BLaER1 (cell line): ENCODE measurements at regions not wholly inside any gene's neighbourhood (a gene's known extent, or its start where the extent isn't known, plus 50 kb on each side); places are given as distances from the start of the nearest gene placed in this dataset.
"Not testable (repeated sequence)": the region's sequence is repeated elsewhere in the genome, so short reads cannot be mapped to it uniquely, and the experiment has no call there.

Experiments
- H3K27ac ChIP-seq: shearing (Covaris generic); formaldehyde crosslinking; 2 replicates; pipeline ENCODE4 v1.8.1; 2022
- H3K27me3 ChIP-seq: shearing (Covaris generic); formaldehyde crosslinking; 2 replicates; pipeline ENCODE4 v1.8.1; 2022
- H3K36me3 ChIP-seq: shearing (Covaris generic); formaldehyde crosslinking; 2 replicates; pipeline ENCODE4 v1.8.1; 2022
- H3K4me1 ChIP-seq: shearing (Covaris generic); formaldehyde crosslinking; 2 replicates; pipeline ENCODE4 v1.8.1; 2022
- H3K4me2 ChIP-seq: shearing (Covaris generic); formaldehyde crosslinking; 2 replicates; pipeline ENCODE4 v1.8.1; 2022
- H3K4me3 ChIP-seq: shearing (Covaris generic); formaldehyde crosslinking; 2 replicates; pipeline ENCODE4 v1.8.1; 2022
- H3K9ac ChIP-seq: shearing (Covaris generic); formaldehyde crosslinking; 2 replicates; pipeline ENCODE4 v1.8.1; 2022
- H3K9me3 ChIP-seq: shearing (Covaris generic); formaldehyde crosslinking; 2 replicates; pipeline ENCODE4 v1.8.1; 2022
- H4K20me1 ChIP-seq: shearing (Covaris generic); formaldehyde crosslinking; 2 replicates; pipeline ENCODE4 v1.8.1; 2022
- Cebpa-rat ChIP-seq: shearing (Covaris generic); IDR thresholded peaks from 2 replicates; pipeline ENCODE4 v1.8.1; 2022

- H3K4me2 ChIP-seq = no peak overlapping the region
- H3K9me3 ChIP-seq = peaks cover 10% of the 10 kb centered on the region; the same call in 1 of the 2 replicates
- H3K4me3 ChIP-seq = no peak overlapping the region
- H3K27me3 ChIP-seq = no peaks in the 10 kb centered on the region
- TF ChIP-seq Cebpa-rat = no peak
- H3K36me3 ChIP-seq = no peaks in the 10 kb centered on the region
- no peaks in the 10 kb centered on the region for H4K20me1 ChIP-seq
- no peaks in the 10 kb centered on the region for H3K4me1 ChIP-seq
- no peak overlapping the region for H3K27ac ChIP-seq
- H3K9ac ChIP-seq = no peak overlapping the region
Observed at GRCh38 chr1:118578276-118578675, 393.2 kb upstream of the SPAG17 start.

GRCh38 chr1:118575060-118575459, 390.0 kb upstream of the SPAG17 start:
- Histone ChIP-seq H3K4me1 (no peaks in the 10 kb centered on the region), H3K27ac (no peak overlapping the region), H3K27me3 (no peaks in the 10 kb centered on the region), H4K20me1 (no peaks in the 10 kb centered on the region), H3K9me3 (peaks cover 10% of the 10 kb centered on the region; the same call in 1 of the 2 replicates), H3K9ac (no peak overlapping the region), H3K36me3 (no peaks in the 10 kb centered on the region), H3K4me3 (no peak overlapping the region), H3K4me2 (no peak overlapping the region)
- no peak for TF ChIP-seq Cebpa-rat

DNA sequence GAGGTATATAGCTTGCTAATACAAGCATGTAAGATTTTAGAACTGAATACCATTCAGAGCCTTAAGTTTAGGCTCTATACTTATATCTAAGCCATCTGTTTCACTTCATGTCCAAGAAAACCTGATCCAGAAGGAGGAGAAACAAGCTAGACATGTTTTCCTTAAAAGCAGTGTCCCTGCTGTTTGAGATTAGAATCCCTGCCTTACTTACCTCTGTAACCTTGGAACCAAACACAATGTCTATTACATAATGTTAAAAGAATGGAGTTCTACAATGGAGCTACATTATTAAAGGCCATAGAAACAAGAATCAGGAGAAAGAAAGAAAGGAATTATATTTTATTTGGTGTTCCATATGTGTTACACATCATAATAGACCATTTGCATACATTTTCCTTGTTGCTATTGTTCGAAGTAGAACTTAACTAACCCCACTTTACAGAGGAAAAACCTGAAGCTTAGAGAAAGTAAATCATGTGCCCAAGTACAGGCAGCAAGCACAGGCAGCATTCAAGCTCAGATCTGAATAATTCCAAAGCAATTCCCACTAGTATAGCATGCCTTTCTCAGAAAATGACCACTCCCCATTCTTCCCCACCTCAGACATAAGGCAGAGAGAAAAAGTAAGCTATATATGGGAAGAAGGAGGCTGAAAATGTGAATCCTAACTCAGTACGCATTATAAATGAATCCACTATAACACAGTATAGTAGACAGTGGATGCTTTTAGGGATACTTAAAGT, 380.1 kb upstream of the SPAG17 start:
- TF ChIP-seq Cebpa-rat = no peak
- no peak overlapping the region for H3K9ac ChIP-seq

DNA sequence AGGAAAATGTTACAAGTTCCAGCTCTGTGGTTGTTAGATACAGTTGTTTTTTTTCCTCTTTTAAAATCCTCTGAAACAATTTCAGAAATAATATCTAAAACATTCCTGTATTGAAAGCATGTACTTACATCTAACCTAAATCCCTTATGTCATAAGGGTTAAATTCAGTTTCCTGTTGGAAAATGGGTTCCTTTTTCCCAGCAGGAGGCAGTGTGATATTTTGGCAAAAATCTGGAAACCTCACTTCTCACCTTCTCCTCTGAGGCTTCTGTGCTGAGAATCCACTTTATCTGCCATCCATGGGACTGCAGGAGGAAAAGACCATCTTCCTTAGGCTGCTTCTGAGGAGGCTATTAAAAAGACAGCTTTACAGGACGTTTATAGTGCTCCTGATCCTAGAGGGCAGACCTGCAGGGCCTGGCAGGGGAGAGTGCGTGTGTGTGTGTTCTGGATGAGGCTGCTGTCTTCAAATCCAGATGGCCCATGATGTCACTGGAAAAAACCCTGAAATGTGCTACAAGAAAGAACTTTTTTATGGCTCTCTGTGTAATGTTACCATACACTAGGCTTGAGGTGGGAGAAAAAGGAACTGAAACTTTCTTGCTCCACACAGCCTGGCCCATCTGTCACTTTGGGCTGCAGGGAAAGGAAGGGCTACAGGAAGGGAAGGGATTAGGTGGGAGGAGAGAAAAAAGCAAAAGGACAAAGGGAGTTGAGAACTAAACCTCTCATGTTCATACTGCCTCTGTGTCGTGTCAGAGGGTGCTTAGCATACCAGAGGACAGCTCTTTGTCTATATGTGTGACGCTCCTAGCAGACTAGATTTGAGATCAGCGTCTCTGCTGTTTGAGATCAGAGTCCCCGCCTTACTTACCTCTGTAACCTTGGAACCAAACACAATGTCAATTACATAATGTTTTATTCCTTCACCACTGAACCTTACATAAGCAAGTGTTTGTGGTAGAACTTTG, 379.2 kb upstream of the SPAG17 start:
- no peaks in the 10 kb centered on the region for H4K20me1 ChIP-seq
- no peak overlapping the region for H3K4me3 ChIP-seq
- no peak overlapping the region for H3K9ac ChIP-seq
- peaks cover 13% of the 10 kb centered on the region for H3K4me1 ChIP-seq
- TF ChIP-seq Cebpa-rat = no peak
- no peak overlapping the region for H3K27ac ChIP-seq
- no peaks in the 10 kb centered on the region for H3K36me3 ChIP-seq
- no peaks in the 10 kb centered on the region for H3K27me3 ChIP-seq
- peak overlapping the region; percentile 34 for H3K4me2 ChIP-seq
- no peaks in the 10 kb centered on the region for H3K9me3 ChIP-seq

More for the DNA sequence above, 380.1 kb upstream of the SPAG17 start:
- peaks cover 13% of the 10 kb centered on the region for H3K4me1 ChIP-seq
- no peaks in the 10 kb centered on the region for H3K36me3 ChIP-seq
- no peak overlapping the region for H3K27ac ChIP-seq
- no peak overlapping the region for H3K4me2 ChIP-seq
- H4K20me1 ChIP-seq = no peaks in the 10 kb centered on the region
- H3K9me3 ChIP-seq = no peaks in the 10 kb centered on the region
- H3K4me3 ChIP-seq = no peak overlapping the region
- no peaks in the 10 kb centered on the region for H3K27me3 ChIP-seq

GRCh38 chr1:118558933-118559332, 373.9 kb upstream of the SPAG17 start:
- no peaks in the 10 kb centered on the region for H3K36me3 ChIP-seq
- H4K20me1 ChIP-seq = no peaks in the 10 kb centered on the region
- peaks cover 3% of the 10 kb centered on the region for H3K4me1 ChIP-seq
- no peaks in the 10 kb centered on the region for H3K9me3 ChIP-seq
- H3K4me2 ChIP-seq = no peak overlapping the region
- H3K27ac ChIP-seq = no peak overlapping the region
- no peak for TF ChIP-seq Cebpa-rat
- H3K4me3 ChIP-seq = no peak overlapping the region
- no peaks in the 10 kb centered on the region for H3K27me3 ChIP-seq
- H3K9ac ChIP-seq = no peak overlapping the region

DNA sequence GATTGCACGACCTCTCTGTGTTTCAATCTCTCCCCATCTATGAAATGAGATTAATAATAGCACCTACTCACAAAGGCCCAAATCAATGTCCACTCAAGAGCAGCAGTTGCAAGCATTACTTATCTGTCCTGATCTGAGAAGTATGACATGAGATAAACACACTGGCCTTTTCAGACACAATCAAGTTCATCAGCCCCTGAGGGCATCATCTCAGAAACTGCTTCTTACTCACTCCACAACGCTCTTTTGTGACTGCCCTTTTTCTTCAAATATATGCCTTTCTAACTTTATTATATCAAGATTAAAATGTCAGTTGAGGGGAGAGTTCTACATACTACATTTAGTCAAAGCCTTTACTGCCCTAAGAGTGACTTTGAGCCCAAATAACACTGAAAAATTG, 371.9 kb upstream of the SPAG17 start:
- no peak for TF ChIP-seq Cebpa-rat
- Histone ChIP-seq H3K27ac (no peak overlapping the region), H3K4me3 (no peak overlapping the region), H3K9me3 (no peaks in the 10 kb centered on the region), H3K36me3 (no peaks in the 10 kb centered on the region), H3K9ac (no peak overlapping the region), H3K4me1 (no peaks in the 10 kb centered on the region), H4K20me1 (no peaks in the 10 kb centered on the region), H3K27me3 (no peaks in the 10 kb centered on the region), H3K4me2 (no peak overlapping the region)

DNA sequence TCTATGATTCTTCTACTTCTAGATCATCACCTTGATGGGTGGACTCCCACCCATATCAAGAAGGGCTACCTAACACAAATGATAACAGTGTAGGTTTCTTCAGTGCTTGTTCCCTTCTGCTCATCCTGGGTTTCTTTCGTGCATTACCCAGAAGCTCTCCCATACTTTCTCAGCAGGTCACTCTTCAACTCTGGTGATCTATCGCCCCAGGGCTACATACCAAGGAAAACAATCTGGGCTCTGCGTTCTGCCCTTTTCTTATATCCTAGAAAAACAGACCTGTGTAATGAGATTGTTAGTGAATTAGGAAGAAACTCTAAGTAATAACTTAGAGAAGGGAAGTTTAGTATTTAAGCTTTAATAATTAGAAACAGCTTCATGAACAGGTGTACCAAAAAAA, 370.6 kb upstream of the SPAG17 start:
- no peak for TF ChIP-seq Cebpa-rat
- Histone ChIP-seq H3K9me3 (no peaks in the 10 kb centered on the region), H3K4me3 (no peak overlapping the region), H4K20me1 (no peaks in the 10 kb centered on the region), H3K4me2 (no peak overlapping the region), H3K4me1 (no peaks in the 10 kb centered on the region), H3K27me3 (no peaks in the 10 kb centered on the region), H3K9ac (no peak overlapping the region), H3K36me3 (no peaks in the 10 kb centered on the region), H3K27ac (no peak overlapping the region)

- Histone ChIP-seq H3K4me2 (no peak overlapping the region), H3K27me3 (no peaks in the 10 kb centered on the region), H3K4me1 (no peaks in the 10 kb centered on the region), H3K4me3 (no peak overlapping the region), H3K9me3 (no peaks in the 10 kb centered on the region), H3K9ac (no peak overlapping the region), H3K36me3 (no peaks in the 10 kb centered on the region), H4K20me1 (no peaks in the 10 kb centered on the region), H3K27ac (no peak overlapping the region)
- no peak for TF ChIP-seq Cebpa-rat
Observed at GRCh38 chr1:118535901-118536300, 350.9 kb upstream of the SPAG17 start.

DNA sequence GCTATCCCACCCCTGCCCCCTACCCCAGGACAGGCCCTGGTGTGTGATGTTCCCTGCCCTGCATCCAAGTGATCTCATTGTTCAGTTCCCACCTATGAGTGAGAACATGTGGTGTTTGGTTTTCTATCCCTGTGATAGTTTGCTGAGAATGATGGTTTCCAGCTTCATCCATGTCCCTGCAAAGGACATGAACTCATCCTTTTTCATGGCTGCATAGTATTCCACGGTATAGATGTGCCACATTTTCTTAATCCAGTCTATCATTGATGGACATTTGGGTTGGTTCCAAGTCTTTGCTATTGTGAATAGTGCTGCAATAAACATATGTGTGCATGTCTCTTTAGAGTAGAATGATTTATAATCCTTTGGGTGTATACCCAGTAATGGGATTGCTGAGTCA, 326.9 kb upstream of the SPAG17 start:
- H3K9me3 ChIP-seq, H3K27ac ChIP-seq, H4K20me1 ChIP-seq, H3K4me2 ChIP-seq, H3K9ac ChIP-seq, H3K36me3 ChIP-seq, H3K4me3 ChIP-seq, H3K4me1 ChIP-seq, H3K27me3 ChIP-seq: not testable (repeated sequence)

DNA sequence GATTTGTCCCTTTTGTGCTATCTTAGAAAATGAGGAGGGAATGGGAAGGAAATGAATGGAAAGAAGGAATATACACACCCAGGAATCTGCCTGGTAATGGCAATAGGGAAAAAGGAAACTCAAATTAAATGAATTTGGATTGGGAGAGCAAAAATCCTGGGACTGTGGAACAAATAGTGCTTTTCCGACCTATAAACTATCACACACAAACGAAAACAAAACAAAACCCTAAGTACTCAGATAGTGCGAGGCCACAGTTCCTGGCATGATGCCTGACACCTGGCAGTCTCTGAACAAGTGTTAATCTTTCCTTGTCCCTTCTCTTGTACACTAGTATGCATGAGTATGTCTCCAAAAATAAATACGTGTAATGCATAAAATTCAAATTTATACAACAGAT, 319.8 kb upstream of the SPAG17 start:
- Histone ChIP-seq H3K4me3 (no peak overlapping the region), H3K36me3 (no peaks in the 10 kb centered on the region), H3K4me1 (peaks cover 16% of the 10 kb centered on the region), H3K9ac (no peak overlapping the region), H3K27me3 (no peaks in the 10 kb centered on the region), H3K9me3 (no peaks in the 10 kb centered on the region), H3K4me2 (peak overlapping the region; percentile 69; the same call in 1 of the 2 replicates), H3K27ac (no peak overlapping the region), H4K20me1 (no peaks in the 10 kb centered on the region)
- no peak for TF ChIP-seq Cebpa-rat
